GM12874 (cell line): ENCODE measurements at regions not wholly inside any gene's neighbourhood (a gene's known extent, or its start where the extent isn't known, plus 50 kb on each side); places are given as distances from the start of the nearest gene placed in this dataset.

Experiments used
- TF ChIP-seq, protein P1 (sequence below): IDR thresholded peaks from 2 replicates; pipeline ENCODE4 v1.5.1; 2011; ENCODE audit warnings: low read depth, mild to moderate bottlenecking, control low read depth, low read length, moderate library complexity; ENCODE audit not compliant: insufficient read depth

DNA sequence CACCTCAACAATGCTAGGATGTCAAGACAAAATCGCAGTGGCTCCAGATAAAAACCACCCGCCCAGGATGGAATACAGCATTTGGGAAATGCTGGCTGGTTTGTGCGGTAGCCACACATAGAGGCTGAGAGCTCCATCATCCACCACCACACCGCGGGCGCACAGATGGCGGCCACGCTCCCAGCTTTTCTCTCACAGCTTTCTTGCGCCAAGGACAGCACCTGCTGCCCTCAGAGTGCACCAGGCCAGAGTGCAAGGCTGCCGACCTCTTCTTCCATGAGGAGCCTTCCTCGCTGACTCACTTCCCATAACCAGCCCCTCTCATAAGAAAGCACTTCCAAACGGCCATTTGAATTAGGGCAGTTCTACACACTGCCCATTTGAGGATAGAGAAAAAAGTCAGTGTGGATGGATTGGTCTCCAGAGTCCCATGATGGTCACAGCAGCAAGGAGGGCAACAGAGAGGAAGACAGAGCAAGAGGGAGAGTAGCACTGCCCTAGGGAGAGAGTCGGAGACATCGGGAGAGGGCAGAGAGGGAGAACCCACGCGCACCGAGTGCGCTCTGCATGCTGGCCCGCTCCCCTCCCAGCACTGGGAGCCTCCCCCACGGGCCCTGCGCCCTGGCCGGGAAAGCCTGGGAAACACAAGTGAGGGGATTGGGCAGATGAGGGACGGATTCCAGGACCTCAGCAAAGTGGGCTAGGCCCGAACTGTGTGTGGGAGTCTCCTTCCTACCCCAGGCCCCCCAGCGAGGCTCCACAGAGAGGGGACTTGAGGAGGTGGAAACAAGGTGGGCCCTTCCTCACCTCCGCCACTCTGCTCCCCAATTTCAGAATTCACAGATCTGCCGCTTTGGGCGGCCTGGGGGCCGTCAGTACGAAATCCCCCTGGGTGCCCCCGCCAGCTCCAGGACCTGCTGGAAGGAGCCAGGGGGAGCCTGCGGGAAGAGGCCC lies 156.9 kb downstream of the USP12 start:
- TF ChIP-seq, protein P1, sequence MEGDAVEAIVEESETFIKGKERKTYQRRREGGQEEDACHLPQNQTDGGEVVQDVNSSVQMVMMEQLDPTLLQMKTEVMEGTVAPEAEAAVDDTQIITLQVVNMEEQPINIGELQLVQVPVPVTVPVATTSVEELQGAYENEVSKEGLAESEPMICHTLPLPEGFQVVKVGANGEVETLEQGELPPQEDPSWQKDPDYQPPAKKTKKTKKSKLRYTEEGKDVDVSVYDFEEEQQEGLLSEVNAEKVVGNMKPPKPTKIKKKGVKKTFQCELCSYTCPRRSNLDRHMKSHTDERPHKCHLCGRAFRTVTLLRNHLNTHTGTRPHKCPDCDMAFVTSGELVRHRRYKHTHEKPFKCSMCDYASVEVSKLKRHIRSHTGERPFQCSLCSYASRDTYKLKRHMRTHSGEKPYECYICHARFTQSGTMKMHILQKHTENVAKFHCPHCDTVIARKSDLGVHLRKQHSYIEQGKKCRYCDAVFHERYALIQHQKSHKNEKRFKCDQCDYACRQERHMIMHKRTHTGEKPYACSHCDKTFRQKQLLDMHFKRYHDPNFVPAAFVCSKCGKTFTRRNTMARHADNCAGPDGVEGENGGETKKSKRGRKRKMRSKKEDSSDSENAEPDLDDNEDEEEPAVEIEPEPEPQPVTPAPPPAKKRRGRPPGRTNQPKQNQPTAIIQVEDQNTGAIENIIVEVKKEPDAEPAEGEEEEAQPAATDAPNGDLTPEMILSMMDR = no peak

GRCh38 chr13:27012482-27013197 lies 159.0 kb downstream of the USP12 start:
- TF ChIP-seq, protein P1 = no peak

GRCh38 chr13:27011661-27012060 lies 159.9 kb downstream of the USP12 start:
- TF ChIP-seq, protein P1 = no peak

GRCh38 chr13:27008733-27009132 lies 162.9 kb downstream of the USP12 start:
- TF ChIP-seq, protein P1 = no peak

DNA sequence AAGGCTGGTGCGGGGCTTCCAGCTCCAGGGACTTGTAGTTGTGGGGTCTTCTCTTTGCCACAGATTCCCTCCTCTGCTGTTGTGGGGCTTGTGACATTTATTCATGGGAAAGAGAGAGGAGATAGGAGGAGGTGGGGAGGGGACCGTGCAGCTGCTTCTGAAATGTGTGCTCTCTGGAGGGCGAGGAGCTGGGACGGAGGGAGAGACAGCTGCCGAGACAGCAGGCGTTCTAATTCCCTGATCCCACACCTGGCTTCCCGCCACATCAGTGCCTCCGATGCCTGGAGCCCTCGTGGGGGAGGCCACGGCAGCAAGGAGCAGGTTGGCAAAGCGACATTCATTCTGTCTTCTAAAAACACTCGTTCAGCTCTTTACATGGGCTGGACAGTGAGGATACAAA lies 164.4 kb downstream of the USP12 start:
- TF ChIP-seq, protein P1 = no peak

DNA sequence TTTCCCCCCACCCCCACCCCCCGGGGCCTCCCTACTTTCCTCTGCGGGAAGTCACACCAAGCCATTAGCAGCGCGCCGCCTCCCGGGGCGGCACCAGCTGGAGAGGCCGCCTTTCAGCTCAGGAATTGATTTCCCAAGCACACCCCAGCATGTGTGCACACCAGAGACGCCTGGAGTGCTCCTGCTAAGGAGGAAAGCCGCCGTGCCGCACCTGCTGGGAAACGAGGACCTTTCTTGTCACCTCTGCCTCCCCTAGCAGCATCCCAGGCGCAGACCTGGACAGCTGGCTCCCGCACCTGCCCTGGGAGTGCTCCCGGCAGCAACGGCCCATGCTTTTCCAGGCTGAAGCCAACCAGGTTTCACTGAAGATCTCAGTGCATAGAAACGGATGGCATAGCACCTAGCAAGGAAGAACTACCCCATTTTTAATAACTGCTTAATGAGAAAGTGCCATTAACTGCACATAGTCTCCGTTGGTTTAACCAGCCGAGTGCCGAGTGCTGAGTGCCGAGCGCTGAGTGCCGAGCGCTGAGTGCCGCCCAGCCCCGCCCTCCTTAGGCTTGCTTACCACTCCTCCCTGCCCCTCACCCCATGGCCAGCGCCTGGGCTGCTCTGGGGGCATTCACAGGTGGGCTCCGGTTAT lies 165.0 kb downstream of the USP12 start:
- TF ChIP-seq, protein P1 = no peak

GRCh38 chr13:27005976-27006518 lies 165.6 kb downstream of the USP12 start:
- TF ChIP-seq, protein P1 = no peak
